ENCODE measurements at regions not wholly inside any gene's neighbourhood (a gene's known extent, or its start where the extent isn't known, plus 50 kb on each side); places are given as distances from the start of the nearest gene placed in this dataset.

DNA sequence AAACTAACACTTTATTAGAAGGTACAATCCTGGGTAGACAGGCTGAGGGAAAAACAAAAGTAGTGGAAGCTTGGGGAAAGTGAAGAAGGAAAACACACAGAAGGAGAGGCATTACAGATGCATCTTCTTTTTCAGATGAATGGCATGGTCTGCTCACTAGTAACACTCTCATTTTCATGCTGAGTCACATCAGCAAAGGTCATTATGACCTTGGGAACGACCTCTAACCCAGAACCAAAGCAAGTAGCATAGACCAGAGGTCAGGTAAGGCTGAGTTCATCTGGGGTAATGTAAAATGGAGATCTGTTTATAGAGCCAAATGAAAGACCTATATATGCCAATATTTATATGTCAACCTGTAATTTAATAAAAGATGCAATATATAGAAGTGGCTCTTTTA, 294.4 kb upstream of the LRRTM4 start:
- no peak for DNase-seq (ENCODE audit: low spot score)
- Histone ChIP-seq H3K4me1 (ENCODE audit: insufficient read depth, low read length, poor library complexity, severe bottlenecking) (peaks cover 12% of the 10 kb centered on the region), H3K9me3 (ENCODE audit: low read depth, low read length, poor library complexity, severe bottlenecking) (no peaks in the 10 kb centered on the region), H3K4me3 (ENCODE audit: low read depth, low read length, poor library complexity, severe bottlenecking) (no peak overlapping the region), H3K27me3 (replicated peaks; ENCODE audit: insufficient read depth, low read depth, low read length, poor library complexity) (no peaks in the 10 kb centered on the region), H3K27ac (ENCODE audit: low read depth, low read length, poor library complexity, severe bottlenecking) (no peak overlapping the region), H3K36me3 (ENCODE audit: insufficient read depth, low read length, poor library complexity, severe bottlenecking) (no peaks in the 10 kb centered on the region)
- intact Hi-C loops (cut with micrococcal nuclease; ENCODE audit: unreplicated experiment) = no loop called here
- ChIA-PET CTCF (no interaction called here), POLR2A (ENCODE audit: low non-redundant PET) (no interaction called here)
- BruUV-seq (replicated peaks) = no TSS peak
- TF ChIP-seq, protein P1, sequence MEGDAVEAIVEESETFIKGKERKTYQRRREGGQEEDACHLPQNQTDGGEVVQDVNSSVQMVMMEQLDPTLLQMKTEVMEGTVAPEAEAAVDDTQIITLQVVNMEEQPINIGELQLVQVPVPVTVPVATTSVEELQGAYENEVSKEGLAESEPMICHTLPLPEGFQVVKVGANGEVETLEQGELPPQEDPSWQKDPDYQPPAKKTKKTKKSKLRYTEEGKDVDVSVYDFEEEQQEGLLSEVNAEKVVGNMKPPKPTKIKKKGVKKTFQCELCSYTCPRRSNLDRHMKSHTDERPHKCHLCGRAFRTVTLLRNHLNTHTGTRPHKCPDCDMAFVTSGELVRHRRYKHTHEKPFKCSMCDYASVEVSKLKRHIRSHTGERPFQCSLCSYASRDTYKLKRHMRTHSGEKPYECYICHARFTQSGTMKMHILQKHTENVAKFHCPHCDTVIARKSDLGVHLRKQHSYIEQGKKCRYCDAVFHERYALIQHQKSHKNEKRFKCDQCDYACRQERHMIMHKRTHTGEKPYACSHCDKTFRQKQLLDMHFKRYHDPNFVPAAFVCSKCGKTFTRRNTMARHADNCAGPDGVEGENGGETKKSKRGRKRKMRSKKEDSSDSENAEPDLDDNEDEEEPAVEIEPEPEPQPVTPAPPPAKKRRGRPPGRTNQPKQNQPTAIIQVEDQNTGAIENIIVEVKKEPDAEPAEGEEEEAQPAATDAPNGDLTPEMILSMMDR (conservative IDR thresholded peaks at IDR 0.05; ENCODE audit: low read depth, low read length) = no peak
- no peak for TF ChIP-seq EZH2 (IDR thresholded peaks at IDR 0.05; ENCODE audit: borderline replicate concordance, low read depth, low read length, poor library complexity, severe bottlenecking)

DNA sequence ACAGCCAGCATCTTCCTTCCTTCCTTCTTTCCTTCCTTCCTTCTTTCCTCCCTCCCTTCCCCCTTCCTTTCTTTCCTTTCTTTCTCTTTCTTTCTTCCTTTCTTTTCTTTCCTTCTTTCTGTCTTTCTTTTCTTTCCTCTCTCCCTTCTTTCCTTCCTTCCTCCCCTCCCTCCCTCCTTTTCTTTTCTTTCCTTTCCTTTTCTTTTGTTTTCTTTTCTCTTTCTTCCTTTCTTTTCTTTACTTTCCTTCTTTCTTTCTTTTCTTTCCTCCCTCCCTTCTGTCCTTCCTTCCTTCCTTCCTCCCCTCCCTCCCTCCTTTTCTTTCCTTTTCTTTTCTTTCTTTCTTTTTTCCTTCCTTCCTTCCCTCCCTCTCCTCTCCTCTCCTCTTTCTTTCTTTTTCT, 296.0 kb upstream of the LRRTM4 start:
- Histone ChIP-seq H3K27ac (ENCODE audit: low read depth, low read length, poor library complexity, severe bottlenecking) (no peak overlapping the region), H3K4me1 (ENCODE audit: insufficient read depth, low read length, poor library complexity, severe bottlenecking) (peaks cover 27% of the 10 kb centered on the region), H3K9me3 (ENCODE audit: low read depth, low read length, poor library complexity, severe bottlenecking) (no peaks in the 10 kb centered on the region), H3K36me3 (ENCODE audit: insufficient read depth, low read length, poor library complexity, severe bottlenecking) (no peaks in the 10 kb centered on the region), H3K4me3 (ENCODE audit: low read depth, low read length, poor library complexity, severe bottlenecking) (no peak overlapping the region), H3K27me3 (replicated peaks; ENCODE audit: insufficient read depth, low read depth, low read length, poor library complexity) (no peaks in the 10 kb centered on the region)
- no TSS peak for BruUV-seq (replicated peaks)
- ChIA-PET CTCF (no interaction called here), POLR2A (ENCODE audit: low non-redundant PET) (no interaction called here)
- intact Hi-C loops (cut with micrococcal nuclease; ENCODE audit: unreplicated experiment) = no loop called here
- TF ChIP-seq, protein P1 (conservative IDR thresholded peaks at IDR 0.05; ENCODE audit: low read depth, low read length) = no peak
- TF ChIP-seq EZH2 (IDR thresholded peaks at IDR 0.05; ENCODE audit: borderline replicate concordance, low read depth, low read length, poor library complexity, severe bottlenecking) = no peak
- DNase-seq (ENCODE audit: low spot score) = no peak

DNA sequence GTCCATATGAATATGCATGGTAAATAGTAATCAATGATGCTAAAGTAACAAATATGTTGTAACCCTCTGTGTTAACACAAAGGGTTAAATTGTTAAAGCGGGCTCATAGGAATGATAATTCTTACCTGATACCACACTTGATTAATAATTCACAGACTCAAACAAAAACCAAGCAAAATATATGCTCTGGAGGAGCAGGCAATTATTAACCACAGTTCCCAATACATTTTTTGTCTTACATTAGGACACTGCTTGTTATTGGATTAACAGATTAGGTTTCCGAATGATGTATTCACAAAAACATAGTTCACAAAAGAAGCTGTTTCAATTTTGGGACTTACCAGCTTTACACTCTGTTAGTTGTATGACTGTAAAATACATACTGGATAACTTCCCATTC, 300.9 kb upstream of the LRRTM4 start:
- Histone ChIP-seq H3K4me3 (ENCODE audit: low read depth, low read length, poor library complexity, severe bottlenecking) (no peak overlapping the region), H3K9me3 (ENCODE audit: low read depth, low read length, poor library complexity, severe bottlenecking) (peaks cover 9% of the 10 kb centered on the region), H3K27ac (ENCODE audit: low read depth, low read length, poor library complexity, severe bottlenecking) (peak overlapping the region; percentile 11), H3K36me3 (ENCODE audit: insufficient read depth, low read length, poor library complexity, severe bottlenecking) (no peaks in the 10 kb centered on the region), H3K27me3 (replicated peaks; ENCODE audit: insufficient read depth, low read depth, low read length, poor library complexity) (no peaks in the 10 kb centered on the region), H3K4me1 (ENCODE audit: insufficient read depth, low read length, poor library complexity, severe bottlenecking) (peaks cover 27% of the 10 kb centered on the region)
- CTCF ChIA-PET = no interaction called here
- POLR2A ChIA-PET (ENCODE audit: low non-redundant PET) = no interaction called here
- intact Hi-C loops (cut with micrococcal nuclease; ENCODE audit: unreplicated experiment) = no loop called here
- BruUV-seq (replicated peaks) = no TSS peak
- DNase-seq (ENCODE audit: low spot score) = peak; percentile 38
- TF ChIP-seq, protein P1 (conservative IDR thresholded peaks at IDR 0.05; ENCODE audit: low read depth, low read length) = no peak
- TF ChIP-seq EZH2 (IDR thresholded peaks at IDR 0.05; ENCODE audit: borderline replicate concordance, low read depth, low read length, poor library complexity, severe bottlenecking) = no peak

All from A673 (cell line).